ENCODE measurements at regions not wholly inside any gene's neighbourhood (a gene's known extent, or its start where the extent isn't known, plus 50 kb on each side); places are given as distances from the start of the nearest gene placed in this dataset.

GRCh38 chr5:125154301-125155110 lies 408.1 kb upstream of the ZNF608 start:
- Histone ChIP-seq H3K4me1 (ENCODE audit: control insufficient read depth in 3 of 3, insufficient read depth in 3 of 3, low read length in 3 of 3) (no peaks in the 10 kb centered on the region), H3K27ac (ENCODE audit: low read depth, low read length) (no peak overlapping the region), H3K27me3 (ENCODE audit: control insufficient read depth in 3 of 3, insufficient read depth in 3 of 3, low read length in 3 of 3) (no peaks in the 10 kb centered on the region)

GRCh38 chr5:125160787-125161502 lies 414.5 kb upstream of the ZNF608 start:
- H3K27me3 ChIP-seq (ENCODE audit: control insufficient read depth in 3 of 3, insufficient read depth in 3 of 3, low read length in 3 of 3), result no peaks in the 10 kb centered on the region

More at GRCh38 chr5:125154301-125155110, 408.1 kb upstream of the ZNF608 start:
- Histone ChIP-seq H3K9me3 (ENCODE audit: control insufficient read depth in 3 of 3, low read length in 3 of 3) (no peaks in the 10 kb centered on the region), H3K4me3 (ENCODE audit: low read length in 3 of 3) (no peak overlapping the region), H3K36me3 (ENCODE audit: control insufficient read depth in 3 of 3, insufficient read depth in 3 of 3, low read length in 3 of 3) (no peaks in the 10 kb centered on the region), H3K9ac (ENCODE audit: low read depth in 1 of 3, low read length in 3 of 3) (no peak overlapping the region)

GRCh38 chr5:125162714-125163113 lies 416.3 kb upstream of the ZNF608 start:
- H3K9ac ChIP-seq (ENCODE audit: low read depth in 1 of 3, low read length in 3 of 3), result no peak overlapping the region
- no peaks in the 10 kb centered on the region for H3K27me3 ChIP-seq (ENCODE audit: control insufficient read depth in 3 of 3, insufficient read depth in 3 of 3, low read length in 3 of 3)
- H3K27ac ChIP-seq (ENCODE audit: low read depth, low read length), result no peak overlapping the region
- H3K36me3 ChIP-seq (ENCODE audit: control insufficient read depth in 3 of 3, insufficient read depth in 3 of 3, low read length in 3 of 3), result no peaks in the 10 kb centered on the region
- H3K4me1 ChIP-seq (ENCODE audit: control insufficient read depth in 3 of 3, insufficient read depth in 3 of 3, low read length in 3 of 3), result no peaks in the 10 kb centered on the region
- no peak overlapping the region for H3K4me3 ChIP-seq (ENCODE audit: low read length in 3 of 3)
- no peaks in the 10 kb centered on the region for H3K9me3 ChIP-seq (ENCODE audit: control insufficient read depth in 3 of 3, low read length in 3 of 3)

More at GRCh38 chr5:125160787-125161502, 414.5 kb upstream of the ZNF608 start:
- Histone ChIP-seq H3K36me3 (ENCODE audit: control insufficient read depth in 3 of 3, insufficient read depth in 3 of 3, low read length in 3 of 3) (no peaks in the 10 kb centered on the region), H3K4me3 (ENCODE audit: low read length in 3 of 3) (no peak overlapping the region), H3K27ac (ENCODE audit: low read depth, low read length) (no peak overlapping the region), H3K9me3 (ENCODE audit: control insufficient read depth in 3 of 3, low read length in 3 of 3) (no peaks in the 10 kb centered on the region), H3K9ac (ENCODE audit: low read depth in 1 of 3, low read length in 3 of 3) (no peak overlapping the region), H3K4me1 (ENCODE audit: control insufficient read depth in 3 of 3, insufficient read depth in 3 of 3, low read length in 3 of 3) (no peaks in the 10 kb centered on the region)

- Histone ChIP-seq H3K4me1 (ENCODE audit: control insufficient read depth in 3 of 3, insufficient read depth in 3 of 3, low read length in 3 of 3) (no peaks in the 10 kb centered on the region), H3K27me3 (ENCODE audit: control insufficient read depth in 3 of 3, insufficient read depth in 3 of 3, low read length in 3 of 3) (no peaks in the 10 kb centered on the region), H3K27ac (ENCODE audit: low read depth, low read length) (no peak overlapping the region), H3K4me3 (ENCODE audit: low read length in 3 of 3) (no peak overlapping the region), H3K9ac (ENCODE audit: low read depth in 1 of 3, low read length in 3 of 3) (no peak overlapping the region), H3K36me3 (ENCODE audit: control insufficient read depth in 3 of 3, insufficient read depth in 3 of 3, low read length in 3 of 3) (no peaks in the 10 kb centered on the region), H3K9me3 (ENCODE audit: control insufficient read depth in 3 of 3, low read length in 3 of 3) (no peaks in the 10 kb centered on the region)
Observed at GRCh38 chr5:125169396-125169795, 423.0 kb upstream of the ZNF608 start.

- no peaks in the 10 kb centered on the region for H3K9me3 ChIP-seq (ENCODE audit: control insufficient read depth in 3 of 3, low read length in 3 of 3)
- no peaks in the 10 kb centered on the region for H3K36me3 ChIP-seq (ENCODE audit: control insufficient read depth in 3 of 3, insufficient read depth in 3 of 3, low read length in 3 of 3)
- no peaks in the 10 kb centered on the region for H3K27me3 ChIP-seq (ENCODE audit: control insufficient read depth in 3 of 3, insufficient read depth in 3 of 3, low read length in 3 of 3)
- no peak overlapping the region for H3K4me3 ChIP-seq (ENCODE audit: low read length in 3 of 3)
- no peak overlapping the region for H3K27ac ChIP-seq (ENCODE audit: low read depth, low read length)
- no peaks in the 10 kb centered on the region for H3K4me1 ChIP-seq (ENCODE audit: control insufficient read depth in 3 of 3, insufficient read depth in 3 of 3, low read length in 3 of 3)
- H3K9ac ChIP-seq (ENCODE audit: low read depth in 1 of 3, low read length in 3 of 3), result no peak overlapping the region
Observed at GRCh38 chr5:125171641-125172040, 425.2 kb upstream of the ZNF608 start.

GRCh38 chr5:125175348-125176004 lies 429.0 kb upstream of the ZNF608 start:
- Histone ChIP-seq H3K4me1 (ENCODE audit: control insufficient read depth in 3 of 3, insufficient read depth in 3 of 3, low read length in 3 of 3) (no peaks in the 10 kb centered on the region), H3K4me3 (ENCODE audit: low read length in 3 of 3) (no peak overlapping the region), H3K27me3 (ENCODE audit: control insufficient read depth in 3 of 3, insufficient read depth in 3 of 3, low read length in 3 of 3) (no peaks in the 10 kb centered on the region), H3K9ac (ENCODE audit: low read depth in 1 of 3, low read length in 3 of 3) (no peak overlapping the region), H3K27ac (ENCODE audit: low read depth, low read length) (no peak overlapping the region), H3K36me3 (ENCODE audit: control insufficient read depth in 3 of 3, insufficient read depth in 3 of 3, low read length in 3 of 3) (no peaks in the 10 kb centered on the region), H3K9me3 (ENCODE audit: control insufficient read depth in 3 of 3, low read length in 3 of 3) (no peaks in the 10 kb centered on the region)

GRCh38 chr5:125176005-125176390 lies 429.6 kb upstream of the ZNF608 start:
- Histone ChIP-seq H3K9ac (ENCODE audit: low read depth in 1 of 3, low read length in 3 of 3) (no peak overlapping the region), H3K36me3 (ENCODE audit: control insufficient read depth in 3 of 3, insufficient read depth in 3 of 3, low read length in 3 of 3) (no peaks in the 10 kb centered on the region), H3K27ac (ENCODE audit: low read depth, low read length) (no peak overlapping the region), H3K4me3 (ENCODE audit: low read length in 3 of 3) (no peak overlapping the region), H3K9me3 (ENCODE audit: control insufficient read depth in 3 of 3, low read length in 3 of 3) (no peaks in the 10 kb centered on the region), H3K4me1 (ENCODE audit: control insufficient read depth in 3 of 3, insufficient read depth in 3 of 3, low read length in 3 of 3) (no peaks in the 10 kb centered on the region), H3K27me3 (ENCODE audit: control insufficient read depth in 3 of 3, insufficient read depth in 3 of 3, low read length in 3 of 3) (no peaks in the 10 kb centered on the region)

- H3K27me3 ChIP-seq (ENCODE audit: control insufficient read depth in 3 of 3, insufficient read depth in 3 of 3, low read length in 3 of 3), result no peaks in the 10 kb centered on the region
- no peak overlapping the region for H3K9ac ChIP-seq (ENCODE audit: low read depth in 1 of 3, low read length in 3 of 3)
- H3K4me1 ChIP-seq (ENCODE audit: control insufficient read depth in 3 of 3, insufficient read depth in 3 of 3, low read length in 3 of 3), result no peaks in the 10 kb centered on the region
- H3K4me3 ChIP-seq (ENCODE audit: low read length in 3 of 3), result no peak overlapping the region
- H3K9me3 ChIP-seq (ENCODE audit: control insufficient read depth in 3 of 3, low read length in 3 of 3), result no peaks in the 10 kb centered on the region
- H3K27ac ChIP-seq (ENCODE audit: low read depth, low read length), result no peak overlapping the region
- no peaks in the 10 kb centered on the region for H3K36me3 ChIP-seq (ENCODE audit: control insufficient read depth in 3 of 3, insufficient read depth in 3 of 3, low read length in 3 of 3)
Observed at GRCh38 chr5:125177340-125177739, 430.9 kb upstream of the ZNF608 start.

GRCh38 chr5:125179612-125180011 lies 433.2 kb upstream of the ZNF608 start:
- Histone ChIP-seq H3K9me3 (ENCODE audit: control insufficient read depth in 3 of 3, low read length in 3 of 3) (no peaks in the 10 kb centered on the region), H3K9ac (ENCODE audit: low read depth in 1 of 3, low read length in 3 of 3) (no peak overlapping the region), H3K4me1 (ENCODE audit: control insufficient read depth in 3 of 3, insufficient read depth in 3 of 3, low read length in 3 of 3) (no peaks in the 10 kb centered on the region), H3K4me3 (ENCODE audit: low read length in 3 of 3) (no peak overlapping the region), H3K27me3 (ENCODE audit: control insufficient read depth in 3 of 3, insufficient read depth in 3 of 3, low read length in 3 of 3) (no peaks in the 10 kb centered on the region), H3K36me3 (ENCODE audit: control insufficient read depth in 3 of 3, insufficient read depth in 3 of 3, low read length in 3 of 3) (no peaks in the 10 kb centered on the region), H3K27ac (ENCODE audit: low read depth, low read length) (no peak overlapping the region)
